Pons (tissue), 1 donor: ENCODE measurements at regions not wholly inside any gene's neighbourhood (a gene's known extent, or its start where the extent isn't known, plus 50 kb on each side); places are given as distances from the start of the nearest gene placed in this dataset.
"Not testable (repeated sequence)": the region's sequence is repeated elsewhere in the genome, so short reads cannot be mapped to it uniquely, and the experiment has no call there.

Experiments
- DNase-seq: peaks from one replicate; pipeline ENCODE4 v3.0.0-alpha.2; 2016; ENCODE audit warnings: low spot score

DNA sequence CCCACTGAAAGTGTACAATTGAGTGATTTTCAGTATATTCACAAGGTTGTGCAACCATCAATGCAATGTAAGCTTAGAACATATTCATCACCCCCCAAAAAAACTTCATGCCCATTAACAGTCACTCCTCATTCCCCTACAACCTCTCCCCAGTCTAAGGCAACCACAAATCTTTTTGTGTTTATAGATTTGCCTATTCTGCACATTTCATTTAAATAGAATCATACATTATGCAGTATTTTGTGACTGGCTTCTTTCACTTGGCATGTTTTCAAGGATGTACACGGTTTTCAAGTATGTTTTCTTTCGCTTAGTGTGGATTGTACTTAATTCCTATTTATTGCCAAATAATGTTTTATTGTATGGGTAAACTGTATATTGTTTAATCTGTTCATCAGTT is 95.6 kb upstream of the ADRA1D start:
- no peak for DNase-seq

DNA sequence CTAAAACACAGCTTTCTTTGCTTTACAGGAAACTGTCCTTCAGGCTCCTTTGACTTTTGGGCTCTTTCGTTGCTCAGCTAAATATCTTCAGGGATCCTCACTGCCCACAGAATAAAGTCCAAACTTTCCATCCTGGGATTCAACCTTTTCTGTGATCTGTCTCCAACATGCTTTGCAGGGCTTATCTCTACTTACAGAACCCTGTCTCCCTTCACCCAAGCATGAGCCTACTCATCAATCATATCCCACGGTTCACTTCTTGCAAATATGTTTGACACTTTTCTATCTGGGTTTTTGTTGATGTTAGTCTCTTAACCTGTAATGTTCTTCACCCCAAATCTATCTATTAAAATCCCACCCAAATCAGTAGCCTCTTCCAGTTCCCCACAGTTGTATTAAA is 93.5 kb upstream of the ADRA1D start:
- DNase-seq, result no peak

DNA sequence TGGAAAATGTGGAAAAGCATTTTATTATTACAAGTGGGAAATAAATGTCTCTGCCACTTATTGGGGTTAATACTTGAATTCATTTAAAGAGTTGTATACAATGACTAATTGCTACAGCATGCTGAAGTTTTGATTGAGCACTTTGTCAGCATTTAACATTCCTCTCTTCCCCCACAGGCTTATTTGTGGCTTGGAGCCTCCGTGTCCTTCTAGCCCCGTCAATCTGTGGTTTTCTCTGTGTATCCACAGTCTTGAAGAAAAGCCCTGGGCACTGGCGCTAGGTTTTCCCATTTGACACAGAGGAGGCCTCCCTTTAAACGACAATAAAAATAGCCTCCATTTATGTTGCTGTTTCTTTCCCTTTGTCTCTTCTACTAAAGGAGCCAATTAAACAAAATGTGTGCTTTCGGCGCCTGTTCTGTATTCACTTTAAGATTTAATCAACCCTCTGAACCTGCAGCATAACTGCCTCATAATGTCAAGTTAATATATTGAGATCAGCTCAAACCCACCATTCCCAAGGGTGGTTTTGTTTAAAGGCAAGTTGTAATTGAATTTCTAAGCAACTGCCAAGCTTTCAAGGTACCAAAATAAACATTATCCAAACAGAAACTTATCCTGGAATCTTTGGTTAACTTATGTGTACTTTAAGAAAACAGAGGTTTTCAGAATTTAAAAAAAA is 92.9 kb upstream of the ADRA1D start:
- DNase-seq, result no peak

DNA sequence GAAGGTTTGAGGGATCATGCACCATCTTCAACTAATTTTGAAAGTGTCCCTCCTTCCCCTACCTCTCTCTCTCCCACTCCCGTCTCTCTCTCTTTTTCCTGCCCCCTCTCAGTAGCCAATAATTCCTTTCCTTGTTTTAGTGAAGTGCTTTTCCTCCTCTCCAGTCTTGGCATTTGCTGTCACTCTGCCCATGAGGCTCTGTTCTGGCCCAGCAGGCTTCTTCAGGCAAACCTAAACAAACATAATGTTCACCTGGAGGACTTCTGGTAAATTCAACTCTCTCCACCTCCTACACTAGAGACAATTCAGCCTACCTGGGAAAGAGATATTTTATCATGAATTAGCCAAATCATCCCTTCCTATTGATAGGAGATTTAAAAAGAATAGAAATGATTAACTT is 86.6 kb upstream of the ADRA1D start:
- no peak for DNase-seq

DNA sequence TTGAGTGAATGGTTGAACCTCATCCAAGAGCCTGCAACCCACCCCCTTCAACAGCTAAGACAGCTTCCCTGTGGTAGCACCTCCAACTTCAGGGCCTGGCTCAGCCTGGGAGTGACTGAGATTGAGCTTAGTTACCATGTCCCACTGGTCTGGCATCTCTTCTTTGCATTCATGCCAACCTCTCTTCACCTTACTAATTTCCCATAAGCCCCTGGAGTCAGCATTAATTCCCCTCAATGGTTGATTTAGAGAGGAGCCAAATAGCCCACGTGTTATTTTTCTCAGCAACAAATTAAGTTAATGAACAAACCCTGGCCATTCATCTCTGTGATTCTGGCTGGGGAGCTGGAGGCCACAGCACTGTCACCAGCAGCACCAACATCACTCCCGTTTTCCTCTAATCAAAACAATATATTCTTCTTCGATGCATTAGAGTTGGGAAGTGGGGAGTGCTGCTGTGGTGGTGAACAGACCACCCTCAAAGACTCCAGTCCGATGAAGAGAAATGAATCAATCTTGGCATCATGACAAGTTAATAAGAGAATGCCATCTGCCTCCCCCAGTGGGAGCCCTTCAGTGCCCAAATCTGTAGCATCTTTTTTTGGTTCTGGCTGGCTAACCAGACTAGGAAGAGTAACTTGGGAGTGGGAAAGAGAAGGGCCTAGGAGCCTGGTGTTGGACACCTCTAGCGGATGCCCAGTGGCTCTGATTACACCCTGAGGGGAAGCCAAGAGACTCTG is 83.2 kb upstream of the ADRA1D start:
- DNase-seq, result no peak

DNA sequence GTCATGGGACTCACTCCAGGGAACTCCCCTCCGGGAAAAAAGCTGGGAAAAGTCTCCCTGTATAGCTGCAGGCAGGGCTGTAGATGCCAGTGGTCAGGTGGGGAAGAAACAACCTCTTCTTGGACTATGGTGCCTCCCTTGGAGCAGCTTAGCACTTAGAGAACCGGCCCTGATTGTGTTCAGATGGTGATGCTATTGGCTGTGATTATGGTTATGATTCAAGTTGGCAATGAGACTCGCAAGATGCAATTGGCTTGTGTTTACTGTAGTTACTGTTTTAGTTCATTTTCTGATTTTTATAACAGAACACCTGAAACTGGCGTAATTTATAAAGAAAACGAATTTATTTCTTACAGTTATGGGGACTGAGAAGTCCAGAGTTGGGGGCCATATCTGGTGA is 80.9 kb upstream of the ADRA1D start:
- no peak for DNase-seq

DNA sequence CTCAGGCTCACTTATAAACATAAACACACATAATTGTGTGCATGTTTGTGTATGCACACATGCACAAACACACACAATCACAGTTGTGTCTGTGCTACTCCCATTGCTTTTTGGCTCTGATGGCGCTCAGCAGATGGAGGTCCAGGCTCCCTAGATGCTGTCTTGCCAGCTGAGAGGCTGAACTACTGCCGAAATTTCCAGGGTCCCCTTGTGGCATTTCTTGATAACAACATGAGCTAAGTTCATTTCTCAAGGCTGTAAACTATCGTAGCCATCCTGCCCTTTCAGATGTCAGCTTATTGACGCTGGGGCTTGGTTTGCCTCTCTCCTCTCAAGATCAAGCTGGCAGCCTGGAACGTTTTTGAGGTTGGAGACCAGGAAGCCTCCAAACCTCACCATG is 80.1 kb upstream of the ADRA1D start:
- no peak for DNase-seq

DNA sequence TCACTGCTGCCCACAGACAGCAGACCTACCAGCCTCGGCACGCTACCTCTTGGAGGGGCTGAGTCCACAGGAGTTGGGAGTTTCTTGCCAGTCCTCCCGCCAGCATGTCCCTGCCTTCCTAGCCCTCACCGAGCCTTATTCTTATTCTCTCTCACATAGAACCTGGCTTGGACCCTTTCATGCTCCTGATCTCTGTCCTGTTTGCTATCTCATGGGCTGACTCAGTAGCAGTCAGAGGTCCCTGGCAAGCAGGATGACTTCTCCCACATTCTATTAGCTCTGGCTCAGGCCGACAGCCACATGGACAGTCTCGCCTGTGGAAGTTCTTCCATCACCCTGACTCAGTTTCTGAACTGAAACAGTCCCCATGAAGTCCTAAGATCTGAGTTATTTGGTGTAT is 79.5 kb upstream of the ADRA1D start:
- DNase-seq, result no peak

DNA sequence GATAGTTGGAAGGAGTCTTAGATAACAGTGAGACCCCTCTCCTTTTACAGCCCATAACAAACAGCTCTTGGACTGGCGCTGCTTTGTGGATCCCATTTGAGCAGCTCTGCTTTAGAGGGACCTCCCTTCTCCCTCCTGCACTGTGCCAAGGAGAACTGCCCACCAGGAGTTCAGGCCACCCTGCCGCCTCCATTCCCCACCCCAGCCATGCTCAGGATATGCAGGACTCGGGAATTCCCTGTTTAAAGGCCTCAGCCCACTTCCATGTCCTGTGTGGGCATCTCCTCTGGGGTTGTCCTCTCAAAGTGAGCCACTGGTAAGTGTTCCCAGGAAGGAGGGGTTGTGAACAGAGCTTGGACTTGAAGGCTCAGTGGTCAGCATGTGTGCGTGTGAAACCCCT is 78.9 kb upstream of the ADRA1D start:
- DNase-seq, result no peak

DNA sequence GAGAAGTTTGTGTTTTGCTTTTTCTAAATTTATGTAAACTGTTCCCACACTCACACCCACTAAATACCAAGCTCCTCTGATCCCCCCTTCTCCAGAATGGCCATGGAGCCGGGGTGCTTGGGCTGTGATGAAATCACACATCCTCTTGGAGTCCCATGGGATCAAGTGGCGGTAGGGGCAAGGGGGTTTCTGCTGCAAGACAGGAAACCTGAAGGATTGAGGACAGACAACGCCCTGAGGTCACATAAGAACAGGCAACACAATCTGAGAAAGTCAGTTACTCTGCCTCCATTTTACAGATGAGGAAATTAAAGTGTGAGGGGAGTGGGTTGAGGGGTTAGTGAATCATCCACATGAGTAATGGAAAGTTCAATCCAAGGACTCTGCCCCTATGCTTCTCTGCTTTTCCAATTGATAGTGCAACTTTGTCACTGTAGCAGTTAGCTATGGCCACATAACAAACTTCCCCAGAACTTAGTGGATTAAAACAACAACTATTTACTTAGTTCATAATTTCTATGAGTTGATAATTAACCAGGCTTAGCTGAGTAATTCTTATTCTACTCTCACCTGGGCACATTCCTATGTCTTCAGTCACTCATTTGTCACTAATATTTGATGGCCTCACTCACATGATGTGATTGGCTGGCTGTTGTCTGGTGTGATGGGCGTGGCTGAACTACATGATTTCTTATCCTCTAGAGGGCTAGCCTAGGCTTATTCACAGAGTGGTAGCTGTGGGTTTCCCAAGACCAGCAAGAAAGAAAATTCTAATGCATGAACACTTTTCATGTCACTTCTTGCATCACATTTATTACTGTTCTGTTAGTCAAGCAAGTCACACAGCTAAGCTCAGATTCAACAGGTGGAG is 77.3 kb upstream of the ADRA1D start:
- no peak for DNase-seq

DNA sequence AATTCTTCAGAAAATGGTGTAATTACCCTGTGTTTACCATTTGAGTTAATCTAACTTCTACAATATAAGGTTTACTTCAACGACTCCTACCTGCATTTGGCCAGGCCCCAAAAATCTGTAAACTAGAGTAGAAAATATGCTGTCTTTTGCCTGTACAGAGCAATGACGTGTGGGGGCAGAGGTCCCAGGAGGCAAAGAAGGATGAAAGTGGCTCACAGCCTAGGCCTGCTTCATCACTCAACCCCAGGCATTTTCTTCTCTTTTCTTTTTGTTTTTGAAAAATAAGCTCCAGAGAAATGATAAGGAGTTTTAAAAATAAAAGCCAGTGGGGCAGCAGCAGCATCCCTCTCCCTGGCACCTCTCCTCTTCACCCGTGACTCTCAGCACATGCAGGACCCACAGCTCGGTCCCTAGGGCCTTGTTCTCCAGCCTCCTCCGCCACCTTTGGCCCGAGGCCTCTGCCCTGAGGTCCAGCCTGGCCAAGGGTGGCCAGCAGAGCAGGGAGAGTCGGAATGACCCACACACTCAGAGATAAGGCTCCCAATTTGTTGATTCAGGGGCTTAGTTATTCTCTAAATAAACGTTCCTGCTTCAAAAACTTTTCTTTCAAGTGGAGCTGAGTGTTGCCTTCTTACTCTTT is 76.6 kb upstream of the ADRA1D start:
- DNase-seq, result no peak

DNA sequence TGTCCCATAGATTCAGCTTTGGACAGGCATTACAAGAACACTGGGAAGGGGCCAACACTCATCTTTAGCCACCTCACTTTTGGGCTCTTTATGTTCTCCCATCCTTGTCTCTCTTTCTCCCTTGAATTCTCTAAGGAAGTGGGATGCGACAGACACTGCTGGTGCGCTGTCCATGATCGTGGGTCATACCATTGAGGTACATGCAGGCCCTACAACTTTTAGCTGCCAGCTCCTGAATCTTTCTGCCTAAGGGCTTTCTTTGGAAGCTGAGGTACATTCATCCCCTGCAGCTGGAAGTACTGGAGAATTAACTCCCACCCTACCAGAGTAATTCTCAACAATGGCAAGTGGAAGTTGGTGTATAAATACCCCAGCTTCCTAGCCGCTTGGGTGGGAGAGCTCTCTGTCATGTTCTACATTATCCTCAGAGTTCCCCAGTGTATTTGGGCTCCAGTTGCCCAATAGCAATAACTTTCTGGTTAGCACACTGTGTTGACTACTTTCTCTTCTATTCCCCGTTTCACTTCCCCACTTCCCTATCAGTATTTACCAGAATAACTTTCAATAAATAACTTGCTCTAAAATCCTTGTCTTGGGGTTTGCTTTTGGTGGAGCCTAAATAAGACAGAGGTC is 75.6 kb upstream of the ADRA1D start:
- no peak for DNase-seq

DNA sequence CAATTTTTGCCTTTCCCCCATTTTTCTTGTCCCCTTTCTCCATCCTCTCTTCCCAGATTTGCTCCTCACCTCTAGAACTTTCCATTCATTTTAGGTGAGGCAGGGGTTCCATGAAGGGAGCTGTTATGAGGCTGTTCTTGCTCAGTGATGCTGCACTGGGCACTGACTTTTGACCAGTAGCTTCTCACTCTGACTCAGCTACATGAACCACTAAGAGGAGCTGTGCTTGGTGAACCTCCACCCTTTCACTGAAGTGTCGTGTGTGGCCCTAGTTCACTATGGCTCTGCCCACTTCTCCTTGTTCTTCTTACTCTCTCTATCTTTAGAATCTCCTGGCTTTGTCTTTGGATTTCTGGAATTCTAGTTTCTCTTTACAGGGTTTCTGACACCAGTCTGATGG is 73.4 kb upstream of the ADRA1D start:
- no peak for DNase-seq

DNA sequence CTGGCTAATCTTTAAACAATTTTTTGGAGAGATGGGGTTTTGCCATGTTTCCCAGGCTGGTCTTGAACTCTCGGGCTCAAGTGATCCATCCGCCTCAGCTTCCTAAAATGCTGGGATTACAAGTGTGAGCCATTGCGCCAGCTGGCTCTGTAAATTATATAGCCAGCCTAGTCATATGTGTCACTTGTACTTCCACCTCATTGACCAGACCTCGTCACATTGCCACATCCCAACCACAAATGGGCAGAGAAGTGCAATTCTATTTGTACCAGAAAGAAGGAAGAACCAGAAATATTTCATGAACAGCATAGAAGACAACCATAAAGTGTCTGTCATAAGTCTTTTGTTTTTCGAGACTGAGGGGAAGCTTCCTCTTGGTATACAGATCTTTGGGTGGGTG is 71.2 kb upstream of the ADRA1D start:
- DNase-seq, result no peak

DNA sequence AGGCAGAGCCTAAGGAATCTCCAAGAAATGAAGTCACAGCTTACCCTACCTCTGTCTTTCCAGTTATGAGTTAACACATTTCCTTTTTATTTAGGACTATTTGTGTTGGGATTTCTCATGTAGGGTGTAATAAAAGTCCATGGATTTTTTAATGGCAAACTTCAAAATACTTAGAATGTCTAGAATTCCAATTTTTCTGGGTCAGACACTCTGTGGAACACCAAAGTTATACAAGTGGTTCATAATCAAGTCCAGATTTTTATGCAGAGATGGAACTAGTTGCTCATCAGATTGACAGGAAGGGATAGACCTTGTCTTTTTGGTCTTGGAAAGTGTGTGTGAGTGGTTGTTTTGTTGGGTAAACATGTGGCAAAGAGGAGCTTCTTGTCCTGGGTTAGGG is 69.8 kb upstream of the ADRA1D start:
- DNase-seq, result no peak

DNA sequence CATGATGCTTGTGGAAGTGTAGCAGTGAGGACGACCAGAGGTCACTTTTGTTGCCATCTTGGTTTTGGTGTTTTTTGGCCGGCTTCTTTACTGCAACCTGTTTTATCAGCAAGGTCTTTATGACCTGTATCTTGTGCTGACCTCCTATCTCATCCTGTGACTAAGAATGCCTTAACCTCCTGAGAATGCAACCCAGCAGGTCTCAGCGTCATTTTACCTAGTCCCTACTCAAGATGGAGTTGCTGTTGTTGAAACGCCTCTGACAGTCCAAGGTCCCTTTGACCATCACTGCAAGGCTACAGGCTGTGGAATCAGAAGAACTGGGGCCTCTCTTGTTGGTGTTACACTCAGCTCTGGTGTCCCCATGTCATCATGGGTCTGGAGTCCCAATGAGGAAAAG is 61.5 kb upstream of the ADRA1D start:
- not testable (repeated sequence) for DNase-seq

DNA sequence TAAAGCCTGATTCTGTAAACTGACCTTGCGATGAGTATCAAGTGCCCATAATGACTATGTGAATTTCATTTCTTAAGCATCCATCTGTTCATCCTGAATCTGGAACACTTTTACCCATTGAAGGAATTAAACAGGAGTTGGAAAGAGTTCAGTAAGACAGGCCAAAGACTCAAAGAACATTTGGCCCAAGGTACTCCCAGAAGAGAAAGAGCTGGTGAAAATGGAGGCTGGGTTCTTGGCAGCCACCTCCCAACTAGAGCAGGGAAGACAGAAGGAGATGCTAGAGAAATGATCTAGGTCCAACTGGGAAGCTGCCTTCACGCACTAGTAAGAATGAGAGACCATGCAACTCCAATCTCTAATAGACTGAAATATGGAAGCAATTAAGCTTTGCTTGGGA is 57.1 kb upstream of the ADRA1D start:
- peak; percentile 39 for DNase-seq

DNA sequence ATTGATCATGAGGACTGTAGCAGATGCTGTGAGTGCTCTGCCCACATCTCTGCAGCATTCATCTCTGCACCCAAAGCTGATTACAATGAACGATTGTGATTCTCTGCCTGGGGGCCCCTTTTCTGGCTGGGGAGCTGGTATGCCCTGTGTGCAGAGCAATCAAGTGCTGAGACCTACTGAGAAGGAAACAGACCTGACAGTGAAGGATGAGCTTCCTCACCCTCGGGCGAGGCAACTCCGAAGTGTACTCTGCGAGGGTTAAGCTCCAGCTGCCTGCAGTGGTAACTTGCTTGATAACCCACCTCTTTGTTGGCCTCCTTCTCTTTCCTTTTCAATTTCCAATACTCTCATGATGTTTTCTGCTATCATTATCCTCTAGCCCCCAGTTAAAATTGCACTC is 56.0 kb upstream of the ADRA1D start:
- no peak for DNase-seq

DNA sequence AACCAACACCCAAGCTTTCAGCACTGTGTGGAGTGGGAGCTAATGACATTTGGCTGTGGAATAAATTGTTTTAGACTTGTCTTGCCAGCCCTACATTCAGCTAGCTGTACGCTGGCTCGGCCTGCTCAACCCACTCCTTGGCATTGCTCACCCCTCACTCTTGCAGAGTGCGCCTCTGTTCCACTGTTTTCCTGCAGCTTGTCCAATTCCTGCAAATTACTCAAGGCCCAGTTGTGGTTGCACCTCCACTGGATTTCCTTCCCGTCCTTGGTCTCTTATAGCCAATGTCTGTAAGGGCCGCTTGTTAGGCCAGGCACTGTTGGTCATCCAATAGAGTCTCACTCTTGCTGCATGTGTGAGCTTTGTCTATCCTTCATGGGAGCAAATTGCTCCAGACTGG is 55.5 kb upstream of the ADRA1D start:
- no peak for DNase-seq

DNA sequence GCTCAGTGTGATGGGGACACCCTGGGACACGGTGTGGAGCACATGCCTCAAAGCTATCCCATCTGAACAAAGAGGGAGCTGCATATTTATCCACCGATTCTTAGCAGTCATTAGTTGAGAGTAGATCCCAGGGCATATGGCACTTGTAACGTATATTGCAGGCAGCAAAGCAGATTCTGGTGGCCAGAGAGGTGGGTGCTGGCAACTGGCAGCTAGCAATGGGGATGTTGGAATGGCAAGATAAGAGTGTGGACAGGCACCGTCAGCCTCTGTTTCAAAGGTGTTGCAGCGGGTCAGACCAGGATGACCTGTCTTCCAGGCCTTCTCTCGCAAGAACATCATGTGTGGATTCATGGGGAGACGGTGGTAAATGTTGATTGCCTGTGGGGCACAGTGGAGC is 54.0 kb upstream of the ADRA1D start:
- DNase-seq, result no peak

DNA sequence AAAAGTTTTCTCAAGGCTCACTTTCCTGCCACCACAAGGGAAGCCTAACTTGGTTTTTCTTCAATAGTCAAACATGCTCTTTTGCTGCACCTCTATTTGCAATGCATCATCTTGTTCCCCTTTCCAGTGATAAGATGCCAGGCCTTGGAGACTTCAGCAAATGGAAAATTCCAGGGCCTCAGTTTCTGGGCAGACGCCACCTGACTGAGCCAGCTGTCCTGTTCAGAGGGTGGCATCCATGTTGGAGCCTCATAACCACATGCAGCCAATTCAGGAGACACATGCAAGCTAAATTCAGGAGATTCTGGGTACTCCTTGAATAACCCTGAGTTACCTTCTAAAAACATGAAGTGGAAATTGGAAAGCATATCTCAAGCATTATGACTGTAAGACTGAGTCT is 51.8 kb upstream of the ADRA1D start:
- DNase-seq, result no peak

DNA sequence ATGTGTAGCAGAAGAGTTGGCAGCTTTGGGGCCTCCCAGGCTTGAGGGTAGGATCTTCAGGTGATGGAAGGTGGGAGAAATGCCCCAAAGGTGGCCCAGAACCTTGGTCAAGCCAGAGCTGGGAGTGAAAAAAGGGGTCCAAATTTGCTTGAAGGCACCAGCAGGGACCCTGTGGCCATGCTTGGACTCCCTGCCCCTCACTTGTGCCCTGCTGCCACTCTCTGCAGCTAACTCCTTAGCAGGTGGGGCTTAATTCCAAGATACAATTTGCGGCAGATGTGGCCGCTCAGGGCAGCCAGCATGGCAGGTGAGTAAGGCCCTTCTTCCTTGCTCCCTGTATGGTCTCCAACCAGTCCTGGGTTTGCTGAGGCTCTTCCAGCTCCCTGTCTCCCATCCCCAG is 51.3 kb upstream of the ADRA1D start:
- no peak for DNase-seq
